Embryonic facial prominence (tissue), 1 donor: ENCODE measurements at regions not wholly inside any gene's neighbourhood (a gene's known extent, or its start where the extent isn't known, plus 50 kb on each side); places are given as distances from the start of the nearest gene placed in this dataset.
"Not testable (repeated sequence)": the region's sequence is repeated elsewhere in the genome, so short reads cannot be mapped to it uniquely, and the experiment has no call there.

Source experiments
- DNase-seq: peaks from one replicate; pipeline ENCODE4 v3.0.0-alpha.2; 2016; ENCODE audit errors: extremely low spot score

DNA sequence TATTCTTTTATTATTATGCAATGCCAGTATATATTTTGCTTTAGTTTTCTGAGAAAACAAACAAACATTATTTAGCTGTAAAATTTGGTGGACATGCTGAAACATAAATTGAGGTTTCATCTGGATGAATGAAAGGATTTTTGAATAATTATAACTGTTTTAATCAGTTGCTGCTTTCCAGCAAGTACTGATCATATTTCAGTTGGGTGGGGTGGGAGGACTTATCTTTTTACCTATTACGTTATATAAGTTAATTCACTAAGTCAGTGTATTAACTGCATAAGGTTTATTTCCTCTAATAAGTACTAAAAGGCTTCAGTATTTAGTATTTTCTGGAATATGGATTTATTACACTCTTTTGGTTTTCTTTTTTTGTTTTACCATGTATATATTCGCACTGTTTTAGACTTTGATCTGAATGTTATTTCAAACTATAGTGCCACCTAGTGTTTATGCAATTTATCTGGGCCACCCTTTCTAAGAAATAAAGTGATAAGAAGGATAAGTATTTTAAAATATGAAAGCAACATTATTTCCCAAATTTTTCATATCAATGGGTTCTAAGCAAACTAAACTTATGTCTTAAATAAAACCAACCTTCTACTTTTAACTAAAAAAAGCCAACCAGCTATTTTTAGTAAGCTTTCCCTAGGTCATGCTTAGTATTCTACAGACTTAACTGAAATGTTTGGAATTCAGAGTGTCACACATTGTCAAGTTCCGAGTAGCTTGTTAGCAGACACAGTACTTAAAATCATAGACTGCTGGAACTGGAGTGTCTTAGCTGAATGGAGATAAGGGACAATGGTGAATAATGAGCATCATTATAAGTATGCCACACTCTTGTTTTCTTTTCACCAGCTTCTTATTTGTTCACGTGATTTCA lies 105.4 kb upstream of the MCHR2 start:
- no peak for DNase-seq

DNA sequence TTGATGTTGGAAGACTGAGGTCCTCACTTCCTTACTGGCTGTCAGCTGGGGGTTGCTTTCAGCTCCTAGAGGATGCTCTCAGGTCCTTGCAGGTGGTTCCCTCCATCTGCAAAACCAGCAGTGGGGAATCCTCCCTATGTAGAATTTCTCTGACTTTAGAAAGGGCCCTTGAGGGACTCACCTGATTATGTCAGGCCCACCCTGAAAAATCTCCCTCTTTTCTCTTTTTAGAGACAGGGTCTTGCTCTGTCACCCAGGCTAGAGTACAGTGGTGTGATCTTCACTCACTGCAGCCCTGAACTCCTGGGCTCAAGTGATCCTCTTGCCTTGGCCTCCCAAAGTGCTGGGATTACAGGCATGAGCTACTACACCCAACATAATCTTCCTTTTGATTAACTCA lies 102.9 kb upstream of the MCHR2 start:
- no peak for DNase-seq

DNA sequence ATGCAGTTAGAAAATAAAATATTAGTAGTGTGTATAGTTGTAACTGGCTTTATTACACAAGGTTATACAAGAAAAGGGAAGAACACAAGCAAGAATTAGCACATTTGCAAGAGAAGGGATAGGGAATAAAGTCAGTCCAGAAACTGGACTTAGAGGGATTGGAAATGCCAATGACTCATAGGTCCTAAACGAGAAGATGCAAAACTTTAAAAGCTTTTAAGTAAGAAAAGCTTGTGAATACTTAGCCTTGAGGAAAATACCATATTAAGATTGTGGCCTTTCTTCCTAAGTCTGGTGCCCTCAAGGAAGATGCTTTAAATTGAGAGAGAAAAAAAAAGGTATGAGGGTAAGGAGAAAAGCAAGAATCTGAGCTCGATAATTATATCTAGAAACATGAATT lies 102.3 kb upstream of the MCHR2 start:
- DNase-seq: no peak

DNA sequence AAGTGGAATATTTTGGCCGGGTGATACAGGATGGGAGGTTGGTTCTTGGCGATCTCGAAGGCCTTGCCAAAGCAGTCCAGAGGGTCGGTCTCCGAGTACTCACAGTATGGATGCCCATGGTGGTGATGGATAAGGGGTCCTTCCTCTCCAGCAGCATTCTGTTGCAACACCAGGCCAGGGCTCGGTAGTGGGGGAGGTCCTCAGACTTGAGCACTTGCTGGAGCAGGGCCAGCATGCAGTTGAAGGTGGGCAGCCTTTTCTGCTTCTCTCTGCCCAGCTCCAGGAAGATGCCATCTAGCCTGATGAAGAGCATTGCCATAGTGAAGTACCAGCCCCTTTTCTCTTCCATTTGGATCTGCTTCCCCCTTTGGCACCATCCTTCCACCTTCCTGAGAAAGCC lies 99.4 kb upstream of the MCHR2 start:
- no peak for DNase-seq

DNA sequence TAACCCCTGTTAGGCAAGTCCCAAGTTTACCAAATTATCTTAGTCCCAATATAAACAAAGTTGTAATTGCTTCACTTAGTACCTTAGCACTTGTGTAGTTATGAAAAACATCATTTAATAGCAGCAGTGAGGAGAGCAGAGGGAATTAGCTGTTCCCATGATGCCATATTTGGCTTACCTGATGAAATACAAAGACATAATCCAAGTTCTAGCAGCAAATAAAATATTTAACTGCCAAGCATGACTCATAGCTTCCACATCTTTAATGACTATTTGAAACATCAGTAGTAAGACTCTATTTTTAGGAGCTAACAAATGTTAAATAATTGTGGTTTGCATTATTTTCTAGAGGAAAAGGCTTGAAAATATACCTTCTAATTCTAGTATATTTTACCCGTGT lies 94.0 kb upstream of the MCHR2 start:
- DNase-seq: no peak

DNA sequence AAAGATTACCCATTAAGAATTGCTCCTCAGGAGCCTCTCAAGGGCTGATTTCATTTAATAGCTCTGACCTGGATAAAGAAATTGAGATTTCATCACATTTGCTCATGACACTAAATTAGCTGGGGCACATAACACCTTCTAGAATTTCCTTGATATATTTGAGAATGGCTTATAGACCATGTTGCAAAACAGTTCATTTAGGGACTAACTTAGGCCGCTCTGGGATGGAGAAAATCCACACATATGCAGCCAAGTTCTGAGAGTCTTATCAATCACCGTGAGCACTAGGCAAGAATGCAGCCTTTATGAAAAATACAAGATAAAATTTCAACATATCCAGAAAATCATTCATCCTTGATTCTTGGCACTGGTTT lies 91.0 kb upstream of the MCHR2 start:
- DNase-seq: no peak

DNA sequence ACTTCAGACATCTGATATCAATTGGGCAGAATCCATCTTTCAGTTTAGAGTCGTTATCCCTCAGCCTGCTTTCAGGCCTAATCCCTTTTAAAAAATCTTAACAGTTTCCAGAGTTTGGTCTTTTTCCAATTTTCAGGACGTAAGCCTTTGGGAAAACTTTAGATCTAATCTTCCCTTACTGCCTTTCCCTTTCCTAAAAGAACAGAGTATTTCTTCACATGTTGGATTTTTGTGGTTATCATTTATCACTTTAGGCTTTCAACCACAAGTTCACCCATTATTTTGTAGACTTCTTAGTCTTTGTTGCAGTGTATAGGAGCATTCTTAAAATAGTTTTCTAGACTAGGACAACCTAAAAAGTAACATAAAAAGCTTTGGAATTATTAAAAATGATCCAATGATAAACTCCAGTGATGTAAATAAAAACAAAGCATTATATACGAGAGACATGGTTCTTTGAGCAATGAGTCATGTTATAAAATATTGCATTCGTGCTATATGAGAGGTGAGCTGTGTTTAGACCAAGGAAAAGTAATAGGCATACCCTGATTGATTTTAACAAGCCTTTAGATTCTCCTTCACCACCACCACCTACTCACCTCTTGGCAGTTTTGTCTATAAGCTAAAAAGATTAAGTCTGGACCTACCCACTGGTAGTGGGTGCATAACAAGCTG lies 90.4 kb upstream of the MCHR2 start:
- no peak for DNase-seq

DNA sequence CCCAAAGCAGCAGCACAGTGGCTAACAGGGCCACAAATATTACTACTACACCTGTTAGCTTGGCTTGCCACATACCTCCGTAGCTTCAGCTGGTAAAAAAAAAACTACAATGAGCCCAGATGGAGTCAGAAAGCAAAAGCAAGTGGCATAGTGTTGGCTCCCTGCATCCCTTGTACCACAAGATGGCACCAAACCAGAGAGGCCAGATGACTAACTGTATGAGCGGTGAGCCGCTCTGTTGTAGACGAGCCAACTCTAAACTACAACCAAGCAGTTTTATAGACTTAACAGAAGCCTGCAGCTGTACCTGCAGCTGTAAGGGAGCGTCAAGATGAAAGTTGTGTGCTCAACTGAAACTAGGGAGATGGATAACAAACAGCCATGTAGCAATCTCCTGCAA lies 84.5 kb upstream of the MCHR2 start:
- DNase-seq: no peak

DNA sequence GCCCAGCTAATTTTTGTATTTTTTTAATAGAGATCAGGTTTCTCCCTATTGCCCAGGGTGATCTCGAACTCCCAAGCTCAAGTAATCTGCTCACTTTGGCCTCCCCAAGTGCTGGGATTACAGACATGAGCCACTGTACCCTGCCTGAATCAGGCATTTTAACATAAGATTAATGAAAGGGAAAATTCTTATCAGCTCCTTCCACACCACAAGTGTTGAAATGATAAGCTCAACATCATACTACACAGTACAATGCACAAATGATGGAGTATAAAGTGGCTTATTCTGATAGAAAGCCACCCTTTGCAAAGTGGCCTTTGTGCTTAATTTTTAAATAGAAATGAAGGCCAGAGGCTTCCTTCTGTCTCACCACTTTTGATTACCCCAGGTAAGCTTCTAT lies 71.3 kb upstream of the MCHR2 start:
- DNase-seq: no peak

DNA sequence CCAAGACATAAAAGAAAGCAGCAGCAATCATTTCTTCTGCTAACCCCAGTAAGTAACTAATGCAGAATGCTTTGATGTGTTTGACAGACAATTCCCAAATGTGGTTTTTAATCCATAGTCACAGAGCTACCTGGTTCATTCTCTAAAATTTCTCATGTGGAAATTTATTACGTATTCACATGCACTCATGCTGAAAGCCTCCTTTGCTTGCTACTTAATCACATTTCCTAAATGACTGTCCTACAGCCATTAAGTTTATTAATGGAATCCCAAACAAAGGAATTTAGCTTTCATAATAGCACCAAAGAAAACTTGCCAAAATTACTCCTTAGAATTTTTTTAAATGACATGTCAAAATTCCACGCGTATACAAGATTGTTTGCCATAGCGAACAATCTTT lies 68.6 kb upstream of the MCHR2 start:
- DNase-seq: no peak

DNA sequence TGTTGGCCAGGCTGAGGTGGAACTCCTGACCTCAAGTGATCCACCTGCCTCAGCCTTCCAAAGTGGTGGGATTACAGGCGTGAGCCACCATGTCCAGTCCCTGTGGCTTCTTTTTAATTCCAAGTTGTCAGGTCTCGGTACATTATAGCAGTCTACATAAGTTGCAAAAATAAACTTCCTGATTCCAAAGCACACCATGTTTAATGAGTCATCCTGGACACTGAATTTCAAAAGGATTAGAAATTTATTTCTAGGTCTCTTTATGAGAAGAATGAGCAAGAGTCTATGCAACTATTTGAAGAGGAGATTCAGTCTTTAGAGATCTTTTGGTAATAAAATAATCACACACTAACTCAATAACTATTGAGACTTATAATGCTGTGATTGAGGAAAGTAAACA lies 63.9 kb upstream of the MCHR2 start:
- no peak for DNase-seq

DNA sequence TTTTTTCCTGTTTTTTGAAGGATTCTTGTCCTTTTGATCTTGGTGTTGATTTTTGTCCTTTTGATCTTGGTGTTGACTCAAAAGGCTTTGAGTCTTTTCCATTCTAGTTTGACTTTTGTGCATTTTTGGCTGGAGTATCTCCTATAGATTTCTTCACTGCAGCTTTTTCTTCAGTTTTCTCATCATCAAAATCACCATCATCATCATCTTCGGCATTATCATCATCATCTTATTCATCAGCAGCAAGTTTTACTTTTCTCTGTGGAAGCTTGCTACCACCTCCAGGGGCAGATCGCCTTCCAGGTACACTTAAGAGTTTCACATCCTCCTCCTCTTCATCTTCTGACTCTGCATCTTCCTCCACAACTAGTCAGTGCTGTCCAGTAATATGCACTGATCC lies 56.5 kb upstream of the MCHR2 start:
- DNase-seq: no peak

DNA sequence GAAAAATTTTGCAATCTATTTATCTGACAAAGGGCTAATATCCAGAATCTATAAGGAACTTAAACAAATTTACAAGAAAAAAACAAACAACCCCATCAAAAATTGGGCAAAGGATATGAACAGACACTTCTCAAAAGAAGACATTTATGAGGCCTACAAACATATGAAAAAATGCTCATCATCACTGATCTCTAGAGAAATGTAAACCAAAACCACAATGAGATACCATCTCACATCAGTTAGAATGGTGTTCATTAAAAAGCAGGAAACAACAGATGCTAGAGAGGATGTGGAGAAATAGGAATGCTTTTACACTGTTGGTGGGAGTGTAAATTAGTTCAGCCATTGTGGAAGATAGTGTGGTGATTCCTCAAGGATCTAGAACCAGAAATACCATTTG lies 49.9 kb upstream of the MCHR2 start:
- not testable (repeated sequence) for DNase-seq
